Fibroblast of skin of abdomen (primary cell): ENCODE measurements at regions not wholly inside any gene's neighbourhood (a gene's known extent, or its start where the extent isn't known, plus 50 kb on each side); places are given as distances from the start of the nearest gene placed in this dataset.

Experiments used
- DNase-seq: peaks from one replicate; pipeline ENCODE4 v3.0.0-alpha.2; 2013

DNA sequence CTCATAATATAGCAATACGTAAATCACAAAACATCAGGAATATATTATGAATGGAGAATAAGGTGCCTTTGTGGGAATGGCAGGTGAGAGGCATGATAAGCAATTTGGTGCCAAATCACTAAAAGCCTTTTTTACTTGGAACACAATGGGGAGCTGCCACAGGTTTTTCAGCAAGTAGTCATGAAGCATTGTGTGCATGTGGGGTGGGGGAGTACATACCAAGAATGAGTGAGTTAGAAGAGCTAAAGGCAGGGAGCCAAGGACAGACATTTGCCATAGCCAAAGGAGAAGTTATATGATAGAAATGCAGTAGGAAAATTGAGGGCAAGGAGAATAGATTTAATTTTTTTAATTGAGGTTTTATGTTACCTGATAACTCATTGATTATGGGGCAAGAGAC is 445.0 kb upstream of the SMC2 start:
- DNase-seq = no peak

DNA sequence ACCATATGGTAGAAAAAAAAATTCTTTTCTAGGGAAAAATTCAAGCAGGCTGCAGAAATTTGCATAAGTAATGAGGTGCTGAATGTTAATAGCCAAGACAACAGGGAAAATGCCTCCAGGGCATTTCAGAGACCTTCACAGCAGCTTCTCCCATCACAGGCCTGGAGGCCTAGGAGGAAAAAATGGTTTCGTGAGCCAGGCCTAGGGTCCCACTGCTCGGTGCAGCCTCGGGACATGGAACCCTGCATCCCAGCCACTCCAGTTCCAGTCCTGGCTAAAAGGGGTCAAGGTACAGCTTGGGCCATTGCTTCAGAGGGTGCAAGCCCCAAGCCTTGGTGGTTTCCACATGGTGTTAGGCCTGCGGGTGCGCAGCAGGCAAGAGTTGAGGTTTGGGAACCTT is 436.0 kb upstream of the SMC2 start:
- no peak for DNase-seq

DNA sequence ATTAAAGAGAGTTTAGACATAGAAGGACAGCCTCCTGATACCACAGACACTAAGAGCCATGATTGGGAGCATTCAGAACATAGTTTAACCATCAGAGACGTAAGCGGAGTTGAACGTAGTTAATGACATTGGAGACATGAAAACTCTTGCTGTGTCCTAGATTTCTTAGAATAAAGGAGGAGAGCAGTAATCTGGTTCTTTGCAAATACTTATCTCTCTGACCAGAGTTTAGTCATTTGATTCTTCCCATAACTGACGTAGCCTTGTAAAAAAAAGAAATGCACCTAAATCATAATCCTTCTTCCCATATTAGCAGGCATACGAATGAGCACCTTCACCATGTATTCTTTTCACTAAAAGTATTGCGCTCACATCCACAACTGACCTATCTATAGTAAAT is 433.3 kb upstream of the SMC2 start:
- no peak for DNase-seq

DNA sequence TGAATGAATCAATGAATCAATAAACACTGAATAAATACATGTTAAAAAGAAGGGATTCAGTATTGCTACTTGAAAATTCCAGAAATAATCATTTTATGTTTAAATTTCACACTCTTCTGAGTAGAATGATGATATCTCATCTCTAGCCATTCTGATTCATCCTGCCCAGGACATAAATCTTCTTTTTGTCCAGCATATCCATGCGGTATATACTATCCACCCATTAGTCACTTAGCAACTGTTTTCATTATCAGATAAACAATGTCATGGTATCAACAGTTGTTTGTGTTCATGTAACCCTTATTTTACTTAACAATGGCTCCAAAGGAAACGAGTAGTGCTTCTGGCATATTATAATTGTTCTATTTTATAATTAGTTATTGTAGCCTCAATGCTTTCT is 432.4 kb upstream of the SMC2 start:
- DNase-seq = no peak

DNA sequence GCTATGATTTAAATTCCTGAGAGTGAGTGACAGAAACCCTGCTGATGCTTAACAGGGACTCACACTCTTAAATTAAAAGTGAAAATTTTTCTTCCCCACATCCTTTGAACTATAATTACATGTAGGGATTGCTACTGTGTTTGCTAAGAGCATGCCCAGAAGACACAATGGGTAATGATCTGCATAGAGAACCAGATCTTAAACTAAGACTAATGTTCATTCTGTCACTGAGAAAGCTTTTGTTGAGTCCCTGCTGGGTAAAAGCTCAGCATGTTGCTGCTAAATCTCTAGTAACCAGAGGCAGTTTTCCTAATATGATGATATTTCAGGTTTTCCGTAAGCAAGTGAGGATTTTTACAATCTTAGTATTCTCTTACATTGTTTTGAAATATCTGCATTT is 424.8 kb upstream of the SMC2 start:
- DNase-seq = no peak

DNA sequence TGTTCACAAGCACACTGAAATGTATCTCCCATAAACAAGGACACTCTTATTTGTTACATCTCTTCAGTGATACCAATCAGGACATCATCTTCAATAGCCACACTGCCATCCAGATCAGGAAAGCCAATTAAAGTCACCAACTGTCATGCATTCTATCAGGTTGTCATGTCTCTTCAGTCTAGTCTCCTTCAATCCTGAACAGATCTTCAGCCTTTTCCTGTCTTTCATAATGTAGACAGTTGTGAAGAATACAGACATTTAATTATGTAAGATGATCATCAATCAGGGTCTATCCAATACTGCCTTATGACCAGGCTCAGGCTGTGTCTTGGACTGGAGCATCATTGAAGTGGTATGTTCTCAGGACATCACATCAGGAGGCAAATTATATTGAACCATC is 419.8 kb upstream of the SMC2 start:
- DNase-seq = no peak

DNA sequence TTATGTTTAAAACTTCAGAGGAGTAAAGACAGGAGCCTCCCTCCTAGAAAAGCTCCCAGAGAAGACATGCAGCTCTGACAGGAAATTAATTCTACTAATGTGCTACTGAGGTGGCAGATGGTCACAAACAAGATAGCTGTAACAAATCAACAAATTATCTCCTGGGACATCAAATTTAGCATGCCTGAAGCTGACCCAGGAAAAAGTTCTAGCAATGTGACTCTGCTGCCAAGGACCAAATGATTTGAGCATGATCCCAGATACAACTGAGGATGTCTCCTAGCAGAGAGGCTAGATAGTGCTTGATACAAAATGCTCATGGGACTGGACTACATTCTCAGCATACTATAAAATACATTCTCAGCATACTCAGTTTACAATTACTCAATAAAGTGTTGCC is 413.5 kb upstream of the SMC2 start:
- DNase-seq = no peak

DNA sequence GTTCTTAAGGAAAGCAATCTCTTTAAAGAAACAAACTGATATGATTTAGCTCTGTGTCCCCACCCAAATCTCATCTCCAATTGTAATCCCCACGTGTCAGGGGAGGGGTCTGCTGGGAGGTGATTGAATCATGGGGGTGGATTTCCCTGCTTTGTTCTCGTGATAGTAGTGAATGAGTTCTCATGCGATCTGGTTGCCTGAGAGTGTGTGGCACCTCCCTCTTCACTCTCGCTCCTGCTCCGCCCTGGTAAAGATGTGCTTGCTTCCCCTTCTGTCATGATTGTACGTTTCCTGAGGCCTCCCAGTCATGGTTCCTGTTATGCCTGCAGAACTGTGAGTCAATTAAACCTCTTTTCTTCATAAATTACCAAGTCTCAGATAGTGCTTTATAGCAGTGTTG is 412.7 kb upstream of the SMC2 start:
- DNase-seq = no peak

DNA sequence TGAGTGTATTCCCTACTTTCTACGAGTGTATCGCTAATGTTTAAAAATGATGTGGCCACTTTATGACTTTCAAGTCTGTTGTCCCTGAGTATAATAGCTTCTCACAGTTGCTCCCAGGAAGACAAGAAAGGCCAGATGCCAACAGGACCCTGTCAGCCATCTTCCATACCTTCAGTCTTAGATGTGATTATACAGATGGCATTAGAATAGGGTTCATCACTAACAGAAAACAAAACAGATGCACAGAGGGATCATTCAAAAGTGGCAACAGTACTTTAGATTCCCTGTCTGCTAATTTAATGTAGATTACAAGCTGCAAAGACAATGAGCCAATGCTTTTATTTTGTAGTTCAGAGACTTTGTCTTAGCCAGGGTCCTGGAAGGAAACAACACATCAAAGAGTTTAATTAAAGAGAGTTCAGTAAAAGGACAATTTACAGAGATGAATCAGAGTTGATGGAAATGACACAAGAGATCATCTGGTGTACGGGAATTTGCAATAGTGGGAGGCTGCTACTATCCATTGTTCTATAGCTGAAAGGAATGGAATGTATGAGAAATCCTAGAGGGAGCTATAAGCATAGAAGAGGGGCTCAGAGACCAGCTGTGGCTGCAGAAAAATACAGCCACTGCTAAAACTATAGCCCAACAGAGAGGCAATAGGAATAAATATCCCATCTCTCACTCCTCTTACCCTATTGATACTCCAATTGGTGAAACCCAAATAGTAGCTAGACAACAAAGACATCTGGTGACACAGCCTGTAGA is 393.7 kb upstream of the SMC2 start:
- peak; percentile 14 for DNase-seq

DNA sequence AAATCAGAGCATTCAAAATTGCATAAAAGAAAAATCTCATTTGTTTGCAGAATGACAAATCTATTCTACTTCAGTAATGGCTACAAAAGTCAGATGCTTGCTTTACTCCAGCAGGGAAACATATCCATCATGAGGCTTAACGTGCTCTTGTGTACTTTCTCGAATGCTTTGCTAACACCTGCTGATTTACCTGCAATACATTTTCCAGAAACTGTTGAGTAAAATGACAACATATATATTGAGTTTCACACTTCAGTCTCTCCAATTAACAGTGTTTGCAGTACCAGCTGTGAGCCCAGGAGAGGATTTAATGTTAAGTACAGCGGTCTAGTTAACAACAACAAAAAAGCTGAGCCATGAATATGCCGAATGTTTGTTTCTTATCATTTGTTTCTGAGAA is 391.5 kb upstream of the SMC2 start:
- DNase-seq = no peak

DNA sequence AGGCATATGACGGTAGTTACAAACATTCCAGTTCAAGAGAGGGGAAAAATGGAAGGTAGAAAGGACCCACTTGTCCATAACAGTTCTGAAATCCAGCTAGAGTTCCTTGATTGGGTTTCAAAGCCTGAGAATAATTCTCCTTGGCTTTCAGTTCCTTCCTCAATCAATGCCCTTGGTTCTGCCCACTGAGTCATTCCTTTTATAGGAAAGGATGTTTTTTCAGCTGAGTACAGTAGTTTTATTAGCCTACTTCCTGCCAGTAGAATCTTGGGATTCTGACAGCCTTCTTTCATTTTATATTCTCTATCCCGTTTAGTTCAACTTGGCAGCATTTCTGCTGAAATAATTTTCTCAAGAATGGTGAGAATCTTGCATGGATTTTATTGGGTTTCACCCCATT is 386.9 kb upstream of the SMC2 start:
- DNase-seq = no peak

DNA sequence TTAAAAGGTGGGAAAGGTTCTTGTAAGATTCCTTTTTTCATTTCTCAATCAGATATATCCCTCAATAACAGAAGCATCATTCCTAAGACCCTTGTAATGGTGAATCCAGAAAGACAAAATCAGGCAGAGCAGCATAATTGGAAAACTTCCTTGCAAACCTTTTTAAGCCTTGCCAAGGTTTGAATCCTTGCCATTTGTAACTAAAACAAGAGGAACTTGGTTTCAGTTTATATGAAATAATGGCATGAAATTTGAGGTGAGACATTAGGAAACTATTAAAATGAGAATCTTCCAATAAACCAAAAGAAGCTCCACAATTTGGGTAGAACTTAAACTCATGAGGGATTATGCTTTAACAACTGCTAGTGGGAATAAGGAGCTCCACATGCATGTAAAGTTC is 384.7 kb upstream of the SMC2 start:
- DNase-seq = no peak

DNA sequence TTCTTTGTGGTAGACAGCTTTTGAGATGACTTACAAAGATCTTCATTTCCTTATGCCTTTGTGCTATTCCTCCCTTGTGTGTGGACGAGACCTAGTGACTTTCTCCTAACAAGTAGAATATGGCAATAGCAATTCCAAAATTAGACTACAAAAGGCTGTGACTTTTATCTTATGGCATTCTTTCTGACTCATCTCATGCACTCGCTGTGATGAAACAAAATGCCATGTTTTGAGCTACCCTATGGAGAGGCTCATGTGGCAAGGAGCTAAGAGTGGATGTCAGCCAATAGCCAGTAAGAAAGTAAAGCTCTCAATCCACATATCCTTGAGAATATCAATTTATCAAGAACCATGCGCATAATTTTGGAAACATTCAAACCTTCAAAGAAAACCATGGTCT is 380.5 kb upstream of the SMC2 start:
- peak; percentile 27 for DNase-seq

DNA sequence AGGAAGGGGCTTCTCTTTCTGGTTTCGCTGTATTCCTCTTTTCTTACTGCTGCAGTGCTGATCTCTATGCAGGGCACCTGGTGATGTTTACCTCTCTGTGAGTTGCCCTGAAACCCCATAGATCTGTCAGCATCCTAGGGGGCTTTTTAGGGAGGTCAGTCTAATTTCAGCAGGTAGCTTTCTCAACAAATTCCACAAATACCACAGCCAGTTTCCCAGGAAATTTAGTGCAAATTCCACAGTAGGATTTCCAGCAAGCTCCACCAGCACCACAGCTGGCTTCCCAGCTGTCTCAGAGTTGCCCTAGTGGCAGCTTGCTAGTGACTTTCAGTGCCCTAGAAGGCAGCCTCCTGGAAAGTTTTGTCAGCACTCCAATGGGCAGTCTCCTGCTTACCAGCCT is 379.1 kb upstream of the SMC2 start:
- DNase-seq = no peak

DNA sequence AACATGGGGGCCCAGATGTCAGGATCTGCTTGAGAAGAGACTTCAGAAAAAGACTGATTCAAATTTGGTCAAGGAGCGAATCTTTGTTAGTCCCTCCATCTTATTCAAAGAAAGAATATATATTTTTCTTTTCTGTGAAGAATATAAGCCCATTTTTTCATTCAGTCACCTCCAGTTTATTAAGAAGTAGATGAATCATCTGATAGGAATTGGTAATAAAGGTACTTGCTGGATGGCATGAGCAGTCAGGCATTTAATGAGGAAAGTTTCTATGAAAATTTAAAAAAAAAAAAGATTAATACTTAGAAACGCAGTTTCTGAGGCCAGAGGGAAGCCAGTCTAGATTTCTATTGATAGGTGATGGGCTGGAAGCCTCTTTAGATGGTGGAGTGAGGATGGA is 373.1 kb upstream of the SMC2 start:
- no peak for DNase-seq

DNA sequence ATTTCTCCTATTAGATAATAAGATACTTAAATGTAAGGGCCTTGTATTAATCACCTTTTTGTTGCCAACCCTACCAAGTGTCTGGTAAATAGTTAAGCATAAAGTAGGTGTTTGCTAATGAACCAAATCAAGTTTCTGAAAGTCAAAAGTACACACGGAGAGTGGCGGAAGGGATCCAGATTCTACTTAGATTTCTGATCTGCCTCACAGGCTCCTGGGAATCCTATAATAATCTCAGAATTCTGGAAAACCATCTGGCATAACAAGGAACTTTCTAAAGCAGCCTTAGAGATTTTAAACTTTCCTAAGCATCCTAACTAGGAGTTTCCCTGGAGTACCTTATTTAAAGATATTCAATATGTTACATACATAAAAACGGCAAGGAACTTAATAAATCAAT is 363.2 kb upstream of the SMC2 start:
- DNase-seq = no peak

DNA sequence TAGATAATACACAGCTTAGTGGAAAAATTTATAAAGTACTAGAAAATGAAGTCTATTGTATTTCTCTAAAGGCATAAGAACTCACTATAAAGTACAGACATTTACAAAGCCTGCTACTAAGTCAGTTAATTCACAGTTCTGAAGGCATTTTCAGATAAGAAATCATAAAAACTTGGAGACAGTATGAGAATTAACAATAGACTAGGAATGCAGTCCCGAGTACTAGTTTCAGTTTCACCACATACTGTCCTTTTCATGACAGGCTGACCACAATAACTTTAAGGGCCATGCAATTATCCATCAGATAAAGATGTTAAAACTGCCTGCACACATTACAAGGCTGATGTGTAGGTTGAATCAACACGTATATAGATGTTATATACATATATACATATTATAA is 362.6 kb upstream of the SMC2 start:
- DNase-seq = peak; percentile 10

DNA sequence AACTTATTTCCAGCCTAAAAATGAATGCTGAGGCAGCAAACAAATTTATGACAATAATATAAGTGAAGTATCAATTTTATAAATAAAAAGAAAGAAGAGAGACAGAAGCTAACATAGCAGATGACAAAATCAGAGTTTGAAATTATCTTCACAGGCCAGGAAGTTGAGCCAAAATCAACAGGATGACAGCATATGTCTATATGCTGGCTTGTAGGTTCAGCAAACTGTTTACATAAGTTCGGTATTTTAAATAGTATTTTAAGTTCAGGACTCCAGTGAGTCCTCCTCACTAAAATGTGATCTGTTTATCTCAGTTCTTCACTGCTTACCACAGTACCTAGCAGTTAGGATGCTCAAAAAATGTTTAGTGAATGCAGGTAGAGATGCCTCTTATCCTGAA is 359.6 kb upstream of the SMC2 start:
- DNase-seq = no peak

DNA sequence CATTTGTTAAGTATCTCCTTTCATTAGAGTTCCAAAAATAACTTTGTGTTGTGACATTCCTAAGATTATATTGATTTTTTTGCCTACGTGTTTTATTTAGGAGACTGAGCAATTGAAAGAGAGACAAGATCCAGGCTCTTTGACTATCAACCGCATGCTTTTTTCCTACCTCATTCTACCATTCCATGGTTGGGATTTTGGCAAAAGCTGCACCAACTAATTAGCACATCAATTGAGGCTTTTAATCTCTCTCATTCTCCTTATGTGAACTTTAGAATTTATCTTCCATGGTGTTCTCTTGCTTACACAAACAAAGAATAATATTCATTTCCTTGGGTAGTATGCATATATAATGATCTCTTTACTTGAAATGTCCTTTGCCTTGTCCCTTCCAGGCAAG is 338.7 kb upstream of the SMC2 start:
- no peak for DNase-seq

DNA sequence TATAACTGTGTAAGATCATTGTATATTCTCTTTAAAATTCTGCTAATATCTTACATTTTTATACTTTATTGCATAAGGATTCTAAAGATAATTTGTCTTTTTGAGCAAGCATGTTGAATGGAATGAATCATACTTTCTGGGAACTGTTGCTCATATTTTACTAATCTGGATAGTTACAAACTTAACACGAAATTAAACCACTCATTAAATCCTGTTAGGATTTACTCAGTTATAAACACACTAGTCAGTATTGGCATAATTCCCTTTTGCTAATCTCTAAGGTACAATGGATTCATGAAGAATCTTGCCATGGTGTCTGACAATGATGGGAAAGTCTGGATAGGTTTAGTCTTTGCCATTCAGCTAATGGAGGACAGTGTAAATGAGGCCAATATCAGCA is 338.1 kb upstream of the SMC2 start:
- DNase-seq = peak; percentile 5

DNA sequence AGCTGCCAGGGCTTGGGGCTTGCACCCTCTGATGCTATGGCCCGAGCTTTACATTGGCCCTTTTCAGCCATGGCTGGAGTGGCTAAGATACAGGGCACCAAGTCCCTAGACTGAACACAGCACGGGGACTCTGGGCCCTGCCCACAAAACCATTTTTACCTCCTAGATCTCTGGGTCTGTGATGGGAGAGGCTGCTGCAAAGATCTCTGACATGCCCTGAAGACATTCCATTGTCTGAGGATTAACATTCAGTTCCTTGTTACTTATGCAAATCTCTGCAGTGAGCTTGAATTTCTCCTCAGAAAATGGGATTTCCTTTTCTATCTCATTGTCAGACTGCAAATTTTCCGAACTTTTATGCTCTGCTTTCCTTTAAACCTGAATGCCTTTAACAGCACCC is 337.0 kb upstream of the SMC2 start:
- no peak for DNase-seq

DNA sequence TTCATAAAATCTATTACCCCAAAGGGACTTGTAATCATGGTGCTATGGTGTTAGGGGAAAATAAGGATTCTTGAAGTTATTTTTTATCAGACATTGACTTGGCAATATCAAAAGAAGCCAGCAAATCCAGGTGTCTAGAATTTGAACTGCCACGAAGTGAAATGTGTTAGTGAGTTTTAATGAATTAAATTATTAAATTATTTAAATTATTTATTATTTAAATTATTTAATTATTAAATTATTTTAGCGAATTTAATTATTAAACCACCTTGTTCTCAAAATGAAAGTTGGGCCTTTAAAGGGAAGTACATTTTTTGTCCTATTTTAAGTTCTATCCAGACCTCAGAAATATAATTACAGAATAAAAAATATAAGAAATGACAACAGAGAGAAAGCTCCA is 332.6 kb upstream of the SMC2 start:
- DNase-seq = no peak

DNA sequence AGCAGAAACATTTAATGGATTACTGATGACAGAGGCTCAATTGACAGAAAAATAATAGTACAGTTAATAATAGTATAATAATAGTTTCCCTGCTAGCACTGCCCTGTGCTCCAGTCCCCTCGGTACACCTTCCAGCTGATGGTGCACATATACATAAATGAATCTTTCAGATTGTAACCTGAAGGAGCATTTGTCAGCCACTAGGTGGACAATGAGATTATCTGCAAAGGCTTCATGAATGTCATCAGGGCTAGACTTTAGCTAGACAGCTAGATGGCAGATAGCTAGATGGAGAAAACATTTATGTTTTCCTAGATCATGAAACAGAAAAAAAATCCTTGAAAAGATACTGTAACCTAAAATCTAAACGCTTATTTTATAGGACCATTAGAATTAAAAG is 304.4 kb upstream of the SMC2 start:
- DNase-seq = peak; percentile 36

DNA sequence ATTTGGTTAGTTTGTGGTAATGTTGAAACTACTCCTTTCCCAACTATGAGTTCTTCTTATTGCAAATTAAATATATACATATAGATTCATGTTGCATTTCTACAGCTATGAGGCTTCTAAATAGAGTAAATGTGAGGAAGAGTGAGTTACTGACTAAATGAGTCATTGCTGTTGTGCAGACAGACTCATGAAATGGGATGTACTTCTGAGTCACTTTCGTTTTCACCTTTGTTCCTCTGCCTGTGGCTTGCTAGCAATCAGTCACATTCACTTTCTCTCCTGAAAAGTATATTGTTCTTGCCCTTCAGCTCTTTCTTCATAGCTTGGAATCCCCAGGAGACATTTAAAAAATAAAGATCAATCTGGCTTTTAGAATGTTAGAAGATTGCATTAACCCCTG is 295.5 kb upstream of the SMC2 start:
- DNase-seq = peak; percentile 77

DNA sequence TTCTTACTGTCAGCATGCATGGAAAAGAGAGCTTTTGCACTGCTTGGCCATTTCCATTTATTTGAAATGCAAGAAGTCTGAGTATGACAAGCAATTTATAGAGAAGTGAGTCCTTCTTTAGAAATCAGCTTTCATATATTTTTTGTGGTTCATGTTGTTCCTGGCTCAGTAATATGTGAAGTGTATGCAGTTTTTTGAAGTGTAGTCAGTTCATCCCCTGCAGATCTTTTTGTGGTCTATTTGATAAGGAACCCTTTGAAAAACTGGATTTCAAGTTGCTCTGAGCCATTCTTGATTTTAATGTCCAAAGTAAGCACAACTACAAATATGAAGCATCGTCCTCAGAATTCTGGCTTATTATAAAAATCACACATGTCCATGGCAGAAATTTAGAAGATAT is 294.1 kb upstream of the SMC2 start:
- no peak for DNase-seq
